OCI-LY3 (cell line): ENCODE measurements at regions not wholly inside any gene's neighbourhood (a gene's known extent, or its start where the extent isn't known, plus 50 kb on each side); places are given as distances from the start of the nearest gene placed in this dataset.

Experiments
- H2AFZ ChIP-seq: fragments of 200-600, 300-600 bp; shearing (Covaris generic); 2 replicates; pipeline ENCODE4 v1.6.0; 2014; ENCODE audit warnings: antibody characterized with exemption, low read depth, low read length
- H3K27ac ChIP-seq: fragments of 200-600, 300-600 bp; sonication (generic); 2 replicates; pipeline ENCODE4 v1.5.1; 2014; ENCODE audit warnings: mild to moderate bottlenecking, low read length, moderate library complexity, mixed read lengths
- H3K27me3 ChIP-seq: fragments of 200-600, 300-600 bp; sonication (generic); 2 replicates; pipeline ENCODE4 v1.6.1; 2014; ENCODE audit warnings: low read depth, low read length, mixed read lengths
- H3K36me3 ChIP-seq: fragments of 200-600, 300-600 bp; sonication (generic); replicated peaks from 2 replicates; pipeline ENCODE3; 2014; ENCODE audit warnings: low read depth, low read length, mixed read lengths
- H3K4me1 ChIP-seq: fragments of 300-600, 200-600 bp; sonication (generic); 2 replicates; pipeline ENCODE4 v1.6.1; 2014; ENCODE audit warnings: low read length, mixed read lengths
- H3K4me2 ChIP-seq: fragments of 200-600, 300-600 bp; sonication (generic); 2 replicates; pipeline ENCODE4 v1.6.1; 2014; ENCODE audit warnings: low read length, mixed read lengths
- H3K4me3 ChIP-seq: fragments of 300-600, 200-600 bp; sonication (generic); 2 replicates; pipeline ENCODE4 v1.5.1; 2014; ENCODE audit warnings: antibody characterized with exemption, mild to moderate bottlenecking, low read length, moderate library complexity
- H3K79me2 ChIP-seq: fragments of 300-600, 200-600 bp; shearing (Covaris generic); 2 replicates; pipeline ENCODE4 v1.6.1; 2014; ENCODE audit warnings: mild to moderate bottlenecking, low read length, mixed read lengths
- H3K9ac ChIP-seq: fragments of 300-600, 200-600 bp; shearing (Covaris generic); 2 replicates; pipeline ENCODE4 v1.6.0; 2014; ENCODE audit warnings: mild to moderate bottlenecking, low read length, moderate library complexity
- H3K9me3 ChIP-seq: fragments of 200-600, 300-600 bp; shearing (Covaris generic); 2 replicates; pipeline ENCODE4 v1.6.1; 2014; ENCODE audit warnings: low read length, mixed read lengths; ENCODE audit not compliant: insufficient read depth
- H4K20me1 ChIP-seq: fragments of 200-600, 300-600 bp; sonication (generic); 2 replicates; pipeline ENCODE4 v1.6.1; 2016; ENCODE audit warnings: low read length, mixed read lengths; ENCODE audit not compliant: insufficient read depth
- EZH2phosphoT487 ChIP-seq: fragments of 200-600 bp; shearing (Covaris generic); IDR thresholded peaks from 2 replicates; pipeline ENCODE4 v1.6.1; 2018; ENCODE audit warnings: antibody characterized with exemption, mixed run types, low read depth
- TF ChIP-seq, protein P1 (sequence below): fragments of 200-600, 300-600 bp; sonication (generic); IDR thresholded peaks from 2 replicates; pipeline ENCODE4 v1.5.1; 2014; ENCODE audit warnings: antibody characterized with exemption, low read length, low read depth

DNA sequence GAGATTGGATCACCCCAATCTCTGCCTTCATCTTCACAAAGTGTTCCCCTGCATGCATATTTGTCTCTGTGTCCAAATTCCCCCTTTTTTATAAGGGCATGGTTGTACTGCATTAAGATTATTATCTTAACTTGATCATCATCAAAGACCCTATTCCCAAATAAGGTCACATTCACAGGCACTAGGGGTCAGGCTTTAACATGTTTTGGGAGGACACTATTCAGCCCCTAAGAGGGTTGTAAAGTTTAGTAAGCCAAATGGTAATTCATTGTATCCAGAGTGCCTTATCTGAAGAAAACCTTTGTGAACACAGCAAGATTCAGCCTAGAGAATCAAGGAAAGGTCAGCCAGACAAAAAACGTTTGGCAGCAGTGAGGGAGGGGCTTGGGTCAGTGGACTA is 317.6 kb upstream of the PLD5 start:
- Histone ChIP-seq H3K4me3 (no peak overlapping the region), H3K79me2 (no peaks in the 10 kb centered on the region), H4K20me1 (no peaks in the 10 kb centered on the region), H2AFZ (no peak overlapping the region), H3K27me3 (peaks cover 3% of the 10 kb centered on the region; the same call in 1 of the 2 replicates), H3K9me3 (no peaks in the 10 kb centered on the region), H3K27ac (no peak overlapping the region), H3K36me3 (no peaks in the 10 kb centered on the region), H3K4me2 (no peak overlapping the region), H3K9ac (no peak overlapping the region), H3K4me1 (no peaks in the 10 kb centered on the region)
- TF ChIP-seq, protein P1, sequence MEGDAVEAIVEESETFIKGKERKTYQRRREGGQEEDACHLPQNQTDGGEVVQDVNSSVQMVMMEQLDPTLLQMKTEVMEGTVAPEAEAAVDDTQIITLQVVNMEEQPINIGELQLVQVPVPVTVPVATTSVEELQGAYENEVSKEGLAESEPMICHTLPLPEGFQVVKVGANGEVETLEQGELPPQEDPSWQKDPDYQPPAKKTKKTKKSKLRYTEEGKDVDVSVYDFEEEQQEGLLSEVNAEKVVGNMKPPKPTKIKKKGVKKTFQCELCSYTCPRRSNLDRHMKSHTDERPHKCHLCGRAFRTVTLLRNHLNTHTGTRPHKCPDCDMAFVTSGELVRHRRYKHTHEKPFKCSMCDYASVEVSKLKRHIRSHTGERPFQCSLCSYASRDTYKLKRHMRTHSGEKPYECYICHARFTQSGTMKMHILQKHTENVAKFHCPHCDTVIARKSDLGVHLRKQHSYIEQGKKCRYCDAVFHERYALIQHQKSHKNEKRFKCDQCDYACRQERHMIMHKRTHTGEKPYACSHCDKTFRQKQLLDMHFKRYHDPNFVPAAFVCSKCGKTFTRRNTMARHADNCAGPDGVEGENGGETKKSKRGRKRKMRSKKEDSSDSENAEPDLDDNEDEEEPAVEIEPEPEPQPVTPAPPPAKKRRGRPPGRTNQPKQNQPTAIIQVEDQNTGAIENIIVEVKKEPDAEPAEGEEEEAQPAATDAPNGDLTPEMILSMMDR, result 0 out of 2 replicates have a peak, but pooled peaks have one; percentile 18
- no peak for TF ChIP-seq EZH2phosphoT487

DNA sequence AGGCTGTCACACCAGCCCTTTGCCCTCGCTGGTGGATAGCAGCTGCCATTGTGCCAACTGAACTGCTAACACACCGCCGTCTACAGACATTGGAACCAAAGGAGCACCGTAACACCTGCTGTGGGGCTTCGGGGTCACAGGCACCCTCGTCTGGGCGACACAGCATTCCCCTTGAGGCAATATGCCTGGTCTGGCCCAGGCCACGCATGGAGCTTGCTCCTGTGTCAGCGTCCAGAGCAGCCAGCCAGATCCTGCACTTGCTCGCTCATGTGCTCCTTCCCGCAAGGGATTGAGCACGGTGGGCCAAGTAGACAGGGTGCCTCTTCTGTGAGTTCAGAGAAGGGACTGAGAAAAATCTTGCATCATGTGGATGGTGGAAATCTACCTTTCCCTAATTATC is 314.6 kb upstream of the PLD5 start:
- Histone ChIP-seq H2AFZ (no peak overlapping the region), H3K27ac (no peak overlapping the region), H3K4me1 (no peaks in the 10 kb centered on the region), H3K27me3 (peaks cover 9% of the 10 kb centered on the region; the same call in 1 of the 2 replicates), H4K20me1 (no peaks in the 10 kb centered on the region), H3K4me2 (no peak overlapping the region), H3K9me3 (no peaks in the 10 kb centered on the region), H3K79me2 (no peaks in the 10 kb centered on the region), H3K9ac (no peak overlapping the region), H3K36me3 (no peaks in the 10 kb centered on the region), H3K4me3 (no peak overlapping the region)
- TF ChIP-seq EZH2phosphoT487, result no peak
- TF ChIP-seq, protein P1, result no peak

DNA sequence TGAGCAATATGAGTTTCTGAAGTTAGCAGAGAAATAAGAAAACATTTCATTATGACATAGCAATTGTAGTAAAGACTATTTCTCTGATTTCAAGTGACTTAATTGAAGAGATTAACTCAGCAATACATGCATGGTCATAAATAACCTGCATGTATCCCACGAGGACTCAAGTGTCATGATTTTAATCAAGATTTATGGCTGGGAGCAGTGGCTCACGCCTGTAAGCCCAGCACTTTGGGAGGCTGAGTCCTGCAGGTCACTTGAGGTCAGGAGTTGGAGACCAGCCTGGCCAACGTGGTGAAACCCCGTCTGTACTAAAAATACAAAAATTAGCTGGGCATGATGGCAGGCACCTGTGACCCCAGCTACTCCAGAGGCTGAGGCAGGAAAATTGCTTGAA is 311.9 kb upstream of the PLD5 start:
- no peak overlapping the region for H3K27ac ChIP-seq

DNA sequence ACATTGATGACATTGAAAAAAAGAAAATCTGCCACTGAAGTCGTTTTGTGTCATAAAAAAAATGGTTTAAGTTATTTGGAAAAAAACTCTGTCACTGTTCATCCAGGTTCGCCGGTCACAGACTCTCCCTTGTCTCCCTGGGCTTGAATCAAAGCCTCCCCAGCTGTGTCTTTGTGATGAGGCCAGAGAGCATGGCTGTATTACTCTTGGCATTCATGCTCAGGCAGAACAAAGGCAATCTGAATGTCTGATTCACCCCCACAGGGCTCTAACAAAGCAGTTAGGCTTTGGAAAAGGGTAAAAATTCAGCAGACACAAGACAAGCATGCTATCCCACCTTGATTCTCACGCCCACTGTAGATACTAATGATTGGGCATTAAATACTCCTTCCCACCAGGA is 304.3 kb upstream of the PLD5 start:
- TF ChIP-seq, protein P1, result no peak
- no peak for TF ChIP-seq EZH2phosphoT487
- H3K36me3 ChIP-seq, result no peaks in the 10 kb centered on the region
- peaks cover 28% of the 10 kb centered on the region for H3K27me3 ChIP-seq
- no peak overlapping the region for H3K9ac ChIP-seq
- no peaks in the 10 kb centered on the region for H3K79me2 ChIP-seq
- H3K4me1 ChIP-seq, result no peaks in the 10 kb centered on the region
- H3K4me2 ChIP-seq, result no peak overlapping the region
- H4K20me1 ChIP-seq, result no peaks in the 10 kb centered on the region
- H2AFZ ChIP-seq, result no peak overlapping the region
- H3K9me3 ChIP-seq, result no peaks in the 10 kb centered on the region
- H3K4me3 ChIP-seq, result no peak overlapping the region
- no peak overlapping the region for H3K27ac ChIP-seq

More for the DNA sequence above, 311.9 kb upstream of the PLD5 start:
- no peak overlapping the region for H3K4me2 ChIP-seq
- H4K20me1 ChIP-seq, result no peaks in the 10 kb centered on the region
- no peaks in the 10 kb centered on the region for H3K9me3 ChIP-seq
- H2AFZ ChIP-seq, result no peak overlapping the region
- H3K4me3 ChIP-seq, result no peak overlapping the region
- H3K9ac ChIP-seq, result no peak overlapping the region
- H3K79me2 ChIP-seq, result no peaks in the 10 kb centered on the region
- H3K36me3 ChIP-seq, result no peaks in the 10 kb centered on the region
- TF ChIP-seq EZH2phosphoT487, result no peak
- TF ChIP-seq, protein P1, result no peak
- no peaks in the 10 kb centered on the region for H3K4me1 ChIP-seq
- peaks cover 9% of the 10 kb centered on the region; the same call in 1 of the 2 replicates for H3K27me3 ChIP-seq
